NCI-H2081 (cell line): ENCODE measurements at regions not wholly inside any gene's neighbourhood (a gene's known extent, or its start where the extent isn't known, plus 50 kb on each side); places are given as distances from the start of the nearest gene placed in this dataset.

Experiments
- DNase-seq, 2 experiments: peaks; one replicate each; lab custom pipeline; 2025; lab: John Stamatoyannopoulos, UW

DNA sequence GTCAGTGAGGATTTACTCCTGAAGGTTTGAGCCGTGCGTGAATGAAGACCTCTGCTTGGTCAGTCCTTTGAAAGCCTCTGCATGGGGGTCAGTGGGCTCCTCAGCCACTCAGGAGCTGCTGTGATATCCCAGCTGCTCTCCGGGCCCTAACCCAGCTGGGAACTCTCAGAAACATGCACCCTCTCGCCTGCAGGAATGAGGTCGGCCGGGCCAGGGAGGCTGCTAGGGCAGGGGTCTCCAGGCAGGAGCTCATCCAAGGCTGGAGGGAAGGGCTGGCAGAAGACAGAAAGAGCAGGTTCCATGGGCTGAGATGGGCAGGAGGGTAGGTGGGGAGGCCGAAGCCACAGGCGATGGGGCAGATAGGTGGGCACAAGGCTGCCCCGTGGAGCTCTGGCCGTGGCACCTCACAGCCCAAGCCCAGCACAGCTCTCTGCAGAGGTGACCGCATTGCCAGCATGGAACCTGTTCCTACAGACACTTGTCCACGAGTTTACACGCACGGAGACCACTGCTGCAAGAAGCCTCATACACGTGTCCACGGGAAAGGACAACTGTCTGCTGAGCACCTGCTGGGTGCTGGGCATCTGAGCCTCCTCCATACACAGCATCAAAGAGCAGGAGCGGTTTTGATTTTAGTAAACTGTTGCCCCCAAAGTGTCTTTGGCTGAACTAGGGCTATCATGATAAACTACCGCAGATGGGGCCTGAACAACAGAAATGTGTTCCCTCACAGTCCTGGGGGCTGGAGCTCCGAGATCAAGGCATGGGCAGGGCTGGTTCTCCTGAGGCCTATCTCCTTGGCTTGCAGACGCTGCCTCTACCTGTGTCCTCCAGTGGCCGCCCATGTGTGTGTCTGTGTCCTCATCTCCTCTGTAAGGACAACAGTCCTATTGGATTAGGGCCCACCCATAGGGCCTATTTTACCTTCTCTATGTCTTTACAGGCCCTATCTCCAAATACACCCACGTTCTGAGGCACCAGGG, 85.2 kb upstream of the ADAMTS2 start:
- DNase-seq = no peak

DNA sequence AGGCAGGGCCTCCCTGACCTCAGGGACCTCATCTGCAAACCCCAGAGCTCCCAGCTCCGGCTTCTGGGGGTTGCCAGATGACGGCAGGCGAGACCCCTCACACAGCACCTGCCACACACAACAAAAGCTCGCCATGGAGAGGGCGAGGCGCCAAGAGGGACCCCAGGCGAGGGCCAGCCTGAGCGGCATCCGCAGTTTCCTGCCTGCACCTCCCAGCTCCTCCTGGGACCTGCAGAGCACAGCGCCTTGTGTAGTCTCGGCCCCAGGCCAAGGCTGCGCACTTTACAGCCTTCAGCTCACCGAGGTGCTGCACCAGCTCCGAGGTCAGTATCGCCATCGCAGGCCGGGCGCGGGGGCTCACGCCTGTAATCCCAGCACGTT, 82.4 kb upstream of the ADAMTS2 start:
- no peak for DNase-seq

DNA sequence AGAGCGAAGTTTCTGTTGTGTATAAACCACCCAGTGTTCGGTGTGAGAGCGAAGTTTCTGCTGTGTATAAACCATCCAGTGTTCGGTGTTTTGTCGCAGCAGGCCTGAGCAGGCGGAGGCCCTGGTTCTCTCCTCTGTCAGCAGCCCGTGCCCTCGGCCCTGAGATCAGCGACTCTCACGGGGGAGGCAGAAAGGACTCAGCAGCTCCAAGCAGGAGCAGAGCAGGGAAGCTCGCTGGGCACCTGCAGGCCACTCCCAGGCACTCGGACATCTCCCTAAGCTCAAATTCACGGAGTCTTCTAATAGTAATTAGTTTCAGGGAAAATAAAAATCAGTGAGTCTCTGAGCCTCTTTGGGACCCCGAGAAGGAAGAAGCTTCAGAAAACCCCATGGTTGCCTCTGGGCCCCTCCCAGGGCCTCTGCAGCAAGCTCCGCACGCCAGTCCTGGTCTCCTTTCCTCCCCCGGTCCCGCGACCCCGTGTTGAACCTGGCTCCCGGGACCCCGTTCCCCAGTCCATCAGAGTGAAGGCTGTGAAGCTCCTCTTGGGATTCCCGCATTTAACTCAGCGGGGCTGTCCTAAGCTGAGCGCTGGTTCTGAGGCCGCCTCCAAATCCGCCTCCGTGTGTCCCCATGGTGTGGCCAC, 81.9 kb upstream of the ADAMTS2 start:
- no peak for DNase-seq

DNA sequence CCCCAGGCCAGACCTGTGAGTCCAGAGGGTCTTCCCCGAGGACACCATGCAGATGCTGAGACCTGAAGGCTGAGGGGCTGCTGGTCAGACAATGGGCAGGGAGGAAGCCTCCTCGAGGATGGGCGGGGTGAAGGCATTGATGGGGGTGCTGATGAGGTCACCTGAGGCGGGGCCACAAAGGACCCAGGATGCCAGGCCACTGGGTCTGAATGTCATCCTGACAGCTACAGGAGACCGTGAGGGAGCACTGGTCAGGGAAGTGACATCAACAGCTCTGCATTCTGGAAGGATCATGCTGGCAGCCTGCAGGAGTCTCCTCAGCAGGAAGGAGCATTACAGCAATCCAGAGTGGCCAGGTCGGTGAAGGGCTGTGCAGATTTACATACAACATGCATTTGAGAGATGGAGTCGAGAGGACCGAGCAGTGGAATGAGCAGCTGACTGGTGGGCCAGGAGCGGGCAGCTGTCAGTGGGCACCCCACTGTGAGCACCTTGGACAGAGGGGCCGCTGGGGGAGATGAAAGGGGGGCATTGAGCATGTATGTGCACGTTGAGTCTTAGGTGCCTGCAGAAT, 77.7 kb upstream of the ADAMTS2 start:
- no peak for DNase-seq

DNA sequence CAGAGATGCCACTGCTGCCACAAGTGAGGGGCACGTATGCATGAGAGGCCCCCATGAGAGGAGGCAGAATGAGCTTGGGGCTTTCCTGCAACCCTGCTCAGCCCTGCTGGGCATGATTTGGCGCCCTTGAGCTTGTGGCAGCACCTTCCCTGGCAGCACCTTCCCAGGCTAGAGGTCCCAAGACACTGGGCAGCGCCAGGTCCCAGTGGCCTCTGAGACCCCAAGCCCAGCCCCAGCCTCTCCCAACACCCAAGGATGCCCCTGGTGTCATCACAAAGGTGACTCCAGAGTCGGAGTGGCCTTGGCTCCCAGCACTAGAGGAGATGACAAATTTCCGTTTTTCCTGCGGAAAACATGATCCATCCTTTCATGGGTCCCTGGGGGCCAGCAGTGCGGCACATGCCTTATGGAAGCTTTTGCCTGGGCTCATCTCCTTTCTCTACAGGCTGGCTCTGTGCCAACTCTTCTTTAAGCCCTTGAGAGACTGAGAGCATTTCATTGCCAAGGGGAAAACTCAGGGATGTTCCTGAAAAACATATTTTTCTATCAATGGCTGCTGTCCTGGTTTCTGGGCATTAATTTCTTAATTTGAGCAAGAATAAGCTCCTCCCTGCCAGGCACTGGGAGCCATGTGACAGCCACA, 77.1 kb upstream of the ADAMTS2 start:
- DNase-seq = no peak

- DNase-seq = no peak
Observed at GRCh38 chr5:179421144-179421901, 76.1 kb upstream of the ADAMTS2 start.

DNA sequence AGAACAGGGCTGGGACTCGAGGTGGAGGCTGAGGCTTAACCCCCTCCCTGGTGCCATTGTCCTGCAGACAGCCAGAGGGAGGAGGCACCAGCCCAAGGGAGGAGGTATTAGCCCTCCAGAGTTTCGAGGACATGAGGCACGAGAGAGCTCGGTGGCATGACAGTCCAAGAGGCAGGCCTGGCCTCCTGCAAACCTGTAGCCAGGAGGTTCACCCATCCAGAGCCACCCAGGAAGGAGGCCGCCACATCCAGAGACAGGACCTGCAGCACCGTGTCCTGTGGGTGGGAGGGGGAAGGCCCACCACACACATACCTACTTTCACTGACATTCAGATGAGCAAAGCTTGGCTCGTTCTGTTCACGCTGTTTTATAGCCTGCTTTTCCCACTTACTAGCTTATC, 75.2 kb upstream of the ADAMTS2 start:
- DNase-seq = no peak

- DNase-seq = no peak
Observed at GRCh38 chr5:179418972-179419371, 73.7 kb upstream of the ADAMTS2 start.

GRCh38 chr5:179417696-179418095, 72.4 kb upstream of the ADAMTS2 start:
- no peak for DNase-seq

DNA sequence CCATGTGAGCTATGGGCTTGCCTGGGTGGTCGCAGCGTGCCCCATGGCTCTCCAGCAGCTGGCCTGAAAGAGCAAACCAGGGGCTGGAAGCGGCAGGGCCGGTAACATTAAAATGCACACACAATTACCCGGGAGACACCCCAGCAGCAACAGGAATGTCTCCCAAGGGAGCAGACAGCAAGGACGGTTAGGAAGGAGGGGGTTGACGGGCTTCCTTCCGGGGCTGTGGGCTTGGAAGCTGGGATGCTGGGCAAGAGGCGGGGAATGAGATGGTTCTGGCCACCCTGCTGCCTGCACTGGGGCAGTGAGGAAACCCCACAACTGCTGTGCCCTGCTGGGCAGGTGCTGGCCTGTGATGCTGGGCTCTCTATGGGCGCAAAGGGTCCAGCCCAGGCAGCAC, 71.8 kb upstream of the ADAMTS2 start:
- no peak for DNase-seq

DNA sequence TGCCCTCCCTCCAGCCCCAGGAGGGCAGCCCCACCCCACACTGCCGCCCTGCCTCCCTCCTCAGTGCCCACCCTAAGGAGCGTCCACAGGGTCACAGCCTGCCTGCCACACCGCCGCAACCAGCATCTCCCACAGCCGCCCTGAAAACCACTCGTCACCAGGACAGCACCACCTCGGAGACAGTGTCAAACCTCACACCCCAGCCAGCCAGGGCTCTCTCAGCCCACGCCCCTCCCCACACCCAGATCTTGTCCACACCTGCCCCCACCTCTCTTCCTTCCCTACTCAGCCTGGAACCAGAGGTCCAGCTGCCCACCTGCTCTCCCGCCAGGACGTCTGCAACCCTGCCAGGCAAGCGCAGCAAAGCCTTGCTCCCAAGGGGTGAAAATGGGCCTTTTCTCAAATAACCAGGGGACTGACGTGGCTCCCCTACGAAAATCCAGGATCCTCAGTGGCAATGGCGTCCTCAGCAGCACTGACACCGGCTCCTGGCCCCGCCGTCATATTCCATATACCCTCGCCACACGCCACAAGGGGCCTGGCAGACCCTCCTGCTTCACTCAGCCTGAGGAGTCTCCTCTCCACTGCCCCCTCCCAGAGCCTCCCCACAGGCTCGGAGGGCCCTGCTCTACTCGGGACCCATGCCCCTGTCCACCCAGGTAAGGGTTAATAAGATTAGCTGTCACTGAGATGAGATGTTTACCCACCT, 71.0 kb upstream of the ADAMTS2 start:
- no peak for DNase-seq

DNA sequence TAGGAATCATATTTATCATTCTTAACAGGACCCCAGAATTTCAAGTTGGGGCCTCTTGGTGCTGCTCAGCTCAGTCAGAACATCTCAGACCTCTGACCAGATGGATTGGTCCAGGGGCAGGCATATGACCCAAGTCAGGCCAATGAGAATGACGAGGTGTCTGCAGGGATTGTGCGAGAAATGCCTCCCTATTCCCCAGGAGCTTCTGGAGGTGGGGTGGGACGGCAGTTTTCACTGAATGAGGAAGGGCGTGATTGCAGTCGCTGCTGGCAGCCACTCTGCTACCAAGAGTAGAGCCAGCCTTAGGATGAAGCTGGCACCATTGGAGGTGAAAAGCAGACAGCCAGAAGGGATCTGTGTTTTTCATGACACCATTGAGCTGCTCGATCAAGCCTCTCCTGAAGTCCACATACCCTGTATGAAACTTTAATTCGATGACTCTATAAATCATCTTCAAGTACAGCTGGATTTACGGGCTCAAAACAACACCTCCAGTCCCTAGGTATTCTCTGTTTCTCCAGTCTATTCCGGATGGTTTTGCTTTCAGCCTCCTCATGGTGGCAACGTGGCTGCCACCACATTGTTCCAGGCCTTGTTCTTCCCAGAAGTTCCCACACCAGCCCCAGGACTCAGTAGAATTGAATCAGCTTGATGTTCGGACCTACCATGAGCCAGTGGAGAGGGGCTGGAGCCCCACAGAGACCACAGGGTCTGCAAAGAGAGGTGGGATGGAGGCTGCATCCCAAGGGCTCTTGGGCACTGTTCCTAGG, 70.2 kb upstream of the ADAMTS2 start:
- no peak for DNase-seq

- DNase-seq = no peak
Observed at GRCh38 chr5:179414459-179415261, 69.4 kb upstream of the ADAMTS2 start.

DNA sequence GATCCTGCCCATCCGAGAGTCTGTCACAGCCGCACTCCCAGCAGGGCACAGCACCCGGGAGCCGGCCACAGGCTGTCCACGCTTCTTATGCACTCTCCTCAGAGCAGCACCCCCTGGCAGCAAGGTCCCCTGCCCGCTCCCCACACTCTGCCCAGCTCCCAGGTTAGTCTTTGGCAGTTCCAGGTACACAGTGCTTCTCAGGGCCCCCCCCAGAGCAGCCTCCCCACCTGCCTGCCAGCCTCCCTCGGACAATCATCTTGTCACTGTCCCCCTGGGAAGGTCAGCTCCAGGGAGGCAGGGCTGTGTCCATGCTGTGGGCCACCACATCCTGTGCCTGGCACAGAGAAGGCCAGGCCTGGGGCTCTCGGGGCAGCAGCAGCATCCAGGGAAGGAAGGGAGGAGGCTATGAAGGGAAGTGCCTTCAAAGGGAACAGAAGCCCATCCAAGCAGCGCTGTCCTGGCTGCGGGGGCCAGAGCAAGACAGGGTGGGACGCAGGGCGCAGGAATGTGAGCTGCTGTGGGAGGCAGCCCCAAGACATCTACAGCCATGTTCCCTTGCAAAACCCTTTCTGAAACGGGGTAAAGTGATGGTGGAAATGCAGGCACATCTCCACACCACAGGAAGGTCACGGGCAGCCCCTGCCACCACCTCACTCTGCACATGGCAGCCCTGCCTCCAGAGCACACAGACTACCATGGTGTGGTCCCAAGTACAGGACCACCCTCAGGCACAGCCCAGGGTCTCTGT, 68.6 kb upstream of the ADAMTS2 start:
- DNase-seq = no peak

- no peak for DNase-seq
Observed at GRCh38 chr5:179413086-179413690, 67.9 kb upstream of the ADAMTS2 start.

DNA sequence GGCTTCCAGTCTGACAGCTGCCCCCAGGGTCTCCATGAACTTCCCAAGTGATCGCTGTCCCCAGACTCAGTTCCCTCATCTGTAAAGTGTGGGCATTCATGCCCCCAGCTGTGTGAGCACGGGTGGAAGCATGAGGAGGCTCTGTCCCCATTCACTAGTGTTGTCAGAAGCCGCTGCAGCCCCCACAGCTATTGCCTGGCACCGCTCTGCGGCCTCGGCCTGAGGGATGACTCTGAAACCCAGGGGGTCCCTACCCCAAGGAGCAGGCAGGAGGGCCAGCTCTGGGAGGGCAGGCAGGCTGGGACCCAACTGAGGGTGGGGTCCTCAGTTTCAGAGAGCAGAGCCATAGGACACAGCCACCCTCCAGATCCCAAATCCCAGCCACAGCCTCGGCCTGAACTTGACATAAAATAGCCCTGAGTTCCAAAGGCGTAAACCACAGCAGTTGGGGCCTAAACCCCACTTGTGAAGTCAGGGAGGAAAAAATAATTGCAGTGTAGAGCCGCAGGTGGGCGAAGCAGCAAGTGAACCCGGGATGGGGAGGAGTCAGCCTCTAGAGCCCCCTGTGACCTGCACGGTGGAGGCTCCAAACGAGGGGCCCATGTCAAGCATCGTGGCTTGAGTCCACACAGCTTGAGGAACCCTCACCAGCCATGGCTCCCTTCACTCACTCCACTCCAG, 66.0 kb upstream of the ADAMTS2 start:
- DNase-seq = no peak

- no peak for DNase-seq
Observed at GRCh38 chr5:179410291-179411160, 65.3 kb upstream of the ADAMTS2 start.
